DND-41 (cell line): ENCODE measurements at regions not wholly inside any gene's neighbourhood (a gene's known extent, or its start where the extent isn't known, plus 50 kb on each side); places are given as distances from the start of the nearest gene placed in this dataset.

Experiments used
- ATAC-seq: fragments of 200-7000 bp; cut with Tn5 transposase; 3 replicates; pipeline ENCODE4 v1.9.1; 2021; ENCODE audit warnings: low read depth; ENCODE audit not compliant: insufficient read depth
- DNase-seq: peaks from one replicate; pipeline ENCODE4 v3.0.0-alpha.2; 2020
- H2AFZ ChIP-seq: 2 replicates; pipeline ENCODE4 v1.6.0; 2012; ENCODE audit warnings: low read depth, low read length
- H3K27ac ChIP-seq: 2 replicates; pipeline ENCODE4 v1.5.1; 2012; ENCODE audit warnings: low read length, inconsistent platforms
- H3K27me3 ChIP-seq: fragments of 200-600 bp; sonication (generic); 2 replicates; pipeline ENCODE4 v1.6.0; 2012; ENCODE audit warnings: low read length, mild to moderate bottlenecking, inconsistent platforms; ENCODE audit not compliant: insufficient read depth, poor library complexity
- H3K36me3 ChIP-seq: 2 replicates; pipeline ENCODE4 v1.5.1; 2012; ENCODE audit warnings: low read length, inconsistent platforms; ENCODE audit not compliant: insufficient read depth
- H3K4me1 ChIP-seq: 2 replicates; pipeline ENCODE4 v1.5.1; 2012; ENCODE audit warnings: mild to moderate bottlenecking, low read length; ENCODE audit not compliant: insufficient read depth
- H3K4me2 ChIP-seq: 2 replicates; pipeline ENCODE4 v1.6.0; 2012; ENCODE audit warnings: mild to moderate bottlenecking, moderate library complexity, low read length, inconsistent platforms; ENCODE audit not compliant: insufficient read depth
- H3K4me3 ChIP-seq, 2 experiments: fragments of 200-600 bp in 1 of 2; shearing (Covaris generic) in 1 of 2; 2 replicates each; pipeline ENCODE4 v1.5.1; 2012 to 2016; ENCODE audit warnings: inconsistent platforms in 2 of 2, low read length in 2 of 2, mild to moderate bottlenecking in 2 of 2, low read depth in 1 of 2, moderate library complexity in 1 of 2
- H3K79me2 ChIP-seq: 2 replicates; pipeline ENCODE4 v1.6.0; 2012; ENCODE audit warnings: low read length, inconsistent platforms; ENCODE audit not compliant: insufficient read depth
- H3K9ac ChIP-seq: 2 replicates; pipeline ENCODE4 v1.6.0; 2012; ENCODE audit warnings: low read depth, mild to moderate bottlenecking, inconsistent platforms, low read length, moderate library complexity
- H3K9me3 ChIP-seq: 2 replicates; pipeline ENCODE4 v1.5.1; 2012; ENCODE audit warnings: low read length, moderate library complexity, mild to moderate bottlenecking, inconsistent platforms; ENCODE audit not compliant: insufficient read depth, severe bottlenecking
- H4K20me1 ChIP-seq: 2 replicates; pipeline ENCODE4 v1.6.0; 2012; ENCODE audit warnings: low read length; ENCODE audit not compliant: insufficient read depth
- EZH2 ChIP-seq: IDR thresholded peaks from 3 replicates; pipeline ENCODE4 v1.6.1; 2012; ENCODE audit warnings: borderline replicate concordance, low read depth, mild to moderate bottlenecking, moderate library complexity, low read length, inconsistent platforms; ENCODE audit not compliant: severe bottlenecking
- TF ChIP-seq, protein P1 (sequence below): IDR thresholded peaks from 2 replicates; pipeline ENCODE4 v1.5.1; 2012; ENCODE audit warnings: borderline replicate concordance, low read length, moderate library complexity, mild to moderate bottlenecking; ENCODE audit not compliant: poor library complexity, severe bottlenecking; ENCODE audit errors: extremely low read depth

DNA sequence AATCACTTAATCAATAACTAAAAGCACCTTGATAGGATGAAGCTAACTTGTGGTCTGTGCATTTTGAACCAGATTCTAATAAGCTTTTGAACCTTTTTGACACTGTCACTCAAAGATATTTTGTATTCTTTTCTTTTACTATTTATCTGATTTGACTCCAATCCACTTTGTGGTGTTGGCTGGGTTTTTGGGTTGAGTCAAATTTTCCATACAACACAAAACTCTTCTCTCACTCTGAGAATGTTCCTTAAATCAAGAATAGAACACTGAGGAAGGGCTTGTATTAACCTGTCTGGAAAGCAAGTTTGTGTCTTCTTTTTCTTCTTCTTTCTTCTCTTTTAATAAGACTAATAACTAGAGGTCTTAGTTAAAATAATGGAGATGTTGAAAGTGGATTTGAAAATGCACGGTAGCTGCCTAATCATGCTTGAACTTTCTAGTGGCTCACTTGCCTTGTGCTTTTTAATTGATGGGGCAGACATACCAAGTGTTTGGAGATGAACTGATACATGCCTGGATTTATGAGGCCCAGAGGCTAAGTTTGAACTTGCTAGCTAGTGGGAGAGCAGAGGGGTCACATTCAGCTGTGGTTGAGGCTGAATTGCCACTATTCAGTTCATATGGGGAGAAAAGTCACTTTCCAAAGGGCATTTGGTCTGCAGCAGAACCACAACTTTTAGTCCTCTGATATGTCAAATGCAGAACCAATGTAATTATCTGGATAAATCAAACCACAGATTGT lies 93.5 kb upstream of the PTHLH start:
- Histone ChIP-seq H3K79me2 (no peaks in the 10 kb centered on the region), H3K36me3 (no peaks in the 10 kb centered on the region), H3K27me3 (no peaks in the 10 kb centered on the region), H3K4me2 (no peak overlapping the region), H3K4me3 (no peak overlapping the region), H4K20me1 (no peaks in the 10 kb centered on the region), H3K4me1 (peaks cover 21% of the 10 kb centered on the region), H3K9ac (no peak overlapping the region), H3K27ac (no peak overlapping the region), H3K9me3 (peaks cover 2% of the 10 kb centered on the region), H2AFZ (no peak overlapping the region)
- DNase-seq (no peak), ATAC-seq (no peak)
- TF ChIP-seq, protein P1, sequence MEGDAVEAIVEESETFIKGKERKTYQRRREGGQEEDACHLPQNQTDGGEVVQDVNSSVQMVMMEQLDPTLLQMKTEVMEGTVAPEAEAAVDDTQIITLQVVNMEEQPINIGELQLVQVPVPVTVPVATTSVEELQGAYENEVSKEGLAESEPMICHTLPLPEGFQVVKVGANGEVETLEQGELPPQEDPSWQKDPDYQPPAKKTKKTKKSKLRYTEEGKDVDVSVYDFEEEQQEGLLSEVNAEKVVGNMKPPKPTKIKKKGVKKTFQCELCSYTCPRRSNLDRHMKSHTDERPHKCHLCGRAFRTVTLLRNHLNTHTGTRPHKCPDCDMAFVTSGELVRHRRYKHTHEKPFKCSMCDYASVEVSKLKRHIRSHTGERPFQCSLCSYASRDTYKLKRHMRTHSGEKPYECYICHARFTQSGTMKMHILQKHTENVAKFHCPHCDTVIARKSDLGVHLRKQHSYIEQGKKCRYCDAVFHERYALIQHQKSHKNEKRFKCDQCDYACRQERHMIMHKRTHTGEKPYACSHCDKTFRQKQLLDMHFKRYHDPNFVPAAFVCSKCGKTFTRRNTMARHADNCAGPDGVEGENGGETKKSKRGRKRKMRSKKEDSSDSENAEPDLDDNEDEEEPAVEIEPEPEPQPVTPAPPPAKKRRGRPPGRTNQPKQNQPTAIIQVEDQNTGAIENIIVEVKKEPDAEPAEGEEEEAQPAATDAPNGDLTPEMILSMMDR, result no peak
- TF ChIP-seq EZH2, result no peak

GRCh38 chr12:28066879-28067278 lies 94.3 kb upstream of the PTHLH start:
- no peak overlapping the region for H3K27ac ChIP-seq
- H3K4me1 ChIP-seq, result peaks cover 21% of the 10 kb centered on the region
- H3K4me3 ChIP-seq, result no peak overlapping the region
- H4K20me1 ChIP-seq, result no peaks in the 10 kb centered on the region
- peaks cover 2% of the 10 kb centered on the region for H3K9me3 ChIP-seq
- ATAC-seq (no peak), DNase-seq (no peak)
- H3K9ac ChIP-seq, result no peak overlapping the region
- H3K27me3 ChIP-seq, result no peaks in the 10 kb centered on the region
- H3K36me3 ChIP-seq, result no peaks in the 10 kb centered on the region
- H3K79me2 ChIP-seq, result no peaks in the 10 kb centered on the region
- TF ChIP-seq, protein P1, result no peak
- no peak for TF ChIP-seq EZH2
- H3K4me2 ChIP-seq, result no peak overlapping the region
- H2AFZ ChIP-seq, result no peak overlapping the region

GRCh38 chr12:28068467-28068866 lies 95.9 kb upstream of the PTHLH start:
- H2AFZ ChIP-seq, result peak overlapping the region; percentile 22; the same call in 1 of the 2 replicates
- H4K20me1 ChIP-seq, result no peaks in the 10 kb centered on the region
- peak overlapping the region; percentile 7; the same call in 1 of the 2 replicates for H3K9ac ChIP-seq
- peaks cover 21% of the 10 kb centered on the region for H3K4me1 ChIP-seq
- no peaks in the 10 kb centered on the region for H3K27me3 ChIP-seq
- peaks cover 2% of the 10 kb centered on the region for H3K9me3 ChIP-seq
- peak; percentile 86 for ATAC-seq
- TF ChIP-seq EZH2, result no peak
- TF ChIP-seq, protein P1, result no peak
- no peak overlapping the region for H3K4me3 ChIP-seq
- no peak for DNase-seq
- no peak overlapping the region for H3K4me2 ChIP-seq
- peak overlapping the region; percentile 62 for H3K27ac ChIP-seq
- H3K36me3 ChIP-seq, result no peaks in the 10 kb centered on the region
- no peaks in the 10 kb centered on the region for H3K79me2 ChIP-seq
